D721Med (cell line): ENCODE measurements at regions not wholly inside any gene's neighbourhood (a gene's known extent, or its start where the extent isn't known, plus 50 kb on each side); places are given as distances from the start of the nearest gene placed in this dataset.

Experiments
- DNase-seq: peaks from one replicate; pipeline ENCODE4 v3.0.0; 2011; ENCODE audit warnings: low spot score; ENCODE audit not compliant: insufficient read length
- FAIRE-seq: peaks from 2 replicates; lab custom pipeline; 2011; peaks lifted over from hg19 to GRCh38; lab: Jason Lieb, UNC
- TF ChIP-seq, protein P1 (sequence below): IDR thresholded peaks from 2 replicates; pipeline ENCODE4 v1.5.1; 2012; ENCODE audit warnings: mild to moderate bottlenecking, control low read depth; ENCODE audit not compliant: insufficient read depth; ENCODE audit errors: missing control alignments

DNA sequence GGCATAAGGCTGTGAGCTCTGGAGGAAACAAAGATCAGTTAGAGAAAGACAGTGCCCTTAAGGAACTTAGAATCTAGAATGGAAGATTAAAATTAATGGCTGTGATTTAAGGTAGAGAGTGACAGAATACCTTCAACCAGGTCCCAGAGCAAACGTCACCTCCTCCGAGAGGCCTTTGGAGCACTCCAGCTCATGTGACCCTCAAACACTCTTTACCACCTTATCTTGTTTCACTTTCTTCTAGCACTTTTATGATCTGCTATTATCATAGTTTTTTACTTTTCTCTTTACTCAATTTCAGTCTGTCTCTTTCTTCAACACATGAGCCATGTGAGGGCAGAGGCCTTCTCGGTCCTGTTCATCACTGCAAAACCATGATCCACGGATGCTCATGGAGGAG lies 187.0 kb downstream of the SMIM20 start:
- no peak for FAIRE-seq
- TF ChIP-seq, protein P1, sequence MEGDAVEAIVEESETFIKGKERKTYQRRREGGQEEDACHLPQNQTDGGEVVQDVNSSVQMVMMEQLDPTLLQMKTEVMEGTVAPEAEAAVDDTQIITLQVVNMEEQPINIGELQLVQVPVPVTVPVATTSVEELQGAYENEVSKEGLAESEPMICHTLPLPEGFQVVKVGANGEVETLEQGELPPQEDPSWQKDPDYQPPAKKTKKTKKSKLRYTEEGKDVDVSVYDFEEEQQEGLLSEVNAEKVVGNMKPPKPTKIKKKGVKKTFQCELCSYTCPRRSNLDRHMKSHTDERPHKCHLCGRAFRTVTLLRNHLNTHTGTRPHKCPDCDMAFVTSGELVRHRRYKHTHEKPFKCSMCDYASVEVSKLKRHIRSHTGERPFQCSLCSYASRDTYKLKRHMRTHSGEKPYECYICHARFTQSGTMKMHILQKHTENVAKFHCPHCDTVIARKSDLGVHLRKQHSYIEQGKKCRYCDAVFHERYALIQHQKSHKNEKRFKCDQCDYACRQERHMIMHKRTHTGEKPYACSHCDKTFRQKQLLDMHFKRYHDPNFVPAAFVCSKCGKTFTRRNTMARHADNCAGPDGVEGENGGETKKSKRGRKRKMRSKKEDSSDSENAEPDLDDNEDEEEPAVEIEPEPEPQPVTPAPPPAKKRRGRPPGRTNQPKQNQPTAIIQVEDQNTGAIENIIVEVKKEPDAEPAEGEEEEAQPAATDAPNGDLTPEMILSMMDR = no peak
- no peak for DNase-seq

DNA sequence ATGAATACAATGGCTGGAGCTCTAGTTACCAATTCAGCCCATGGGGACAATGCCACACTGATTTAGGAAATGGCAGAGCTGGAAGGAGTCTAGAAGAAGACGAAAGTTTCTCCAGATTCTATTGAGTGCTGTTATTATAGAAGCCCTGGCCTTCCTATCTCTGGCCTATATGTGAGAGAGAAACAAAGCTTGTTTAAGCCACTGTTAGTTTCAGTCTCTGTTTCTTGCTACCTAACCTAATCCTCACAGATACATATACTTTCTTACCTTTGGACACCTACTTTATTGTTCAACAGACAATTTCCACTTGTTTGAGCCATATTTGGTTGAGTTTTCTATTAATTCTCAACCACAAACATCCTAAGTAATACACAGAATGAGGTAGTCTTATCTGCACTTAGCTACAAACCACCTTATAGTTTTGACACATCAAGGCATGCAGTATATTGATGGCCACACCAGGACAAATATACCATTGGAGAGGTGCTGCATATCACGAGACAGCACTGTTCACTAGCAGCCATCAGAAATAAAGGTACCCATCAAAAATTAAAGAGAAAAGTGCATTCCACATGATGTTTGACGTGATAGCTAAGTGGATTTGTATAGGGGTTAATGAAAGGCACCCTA lies 190.2 kb downstream of the SMIM20 start:
- no peak for FAIRE-seq
- TF ChIP-seq, protein P1 = no peak
- DNase-seq = no peak

DNA sequence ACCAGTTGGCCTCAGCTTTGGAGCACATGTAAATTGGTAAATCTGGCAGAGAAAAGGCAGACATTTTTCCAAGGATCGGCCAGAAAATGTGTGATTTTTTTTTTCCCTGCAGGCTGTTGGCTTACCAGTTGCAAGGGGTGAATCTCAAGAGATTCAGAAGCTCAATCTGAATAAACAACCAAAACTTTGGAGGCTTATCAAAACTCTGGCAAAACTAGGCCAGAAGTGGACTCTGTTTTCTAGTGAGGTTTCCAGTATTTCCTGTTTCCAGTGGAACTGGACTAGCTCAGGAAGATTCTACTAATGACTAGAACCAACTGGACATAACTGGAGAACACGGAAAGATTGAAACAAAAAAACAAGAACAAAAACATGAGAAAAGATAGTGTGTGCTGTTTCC lies 191.3 kb downstream of the SMIM20 start:
- FAIRE-seq = no peak
- TF ChIP-seq, protein P1 = no peak
- DNase-seq = no peak

DNA sequence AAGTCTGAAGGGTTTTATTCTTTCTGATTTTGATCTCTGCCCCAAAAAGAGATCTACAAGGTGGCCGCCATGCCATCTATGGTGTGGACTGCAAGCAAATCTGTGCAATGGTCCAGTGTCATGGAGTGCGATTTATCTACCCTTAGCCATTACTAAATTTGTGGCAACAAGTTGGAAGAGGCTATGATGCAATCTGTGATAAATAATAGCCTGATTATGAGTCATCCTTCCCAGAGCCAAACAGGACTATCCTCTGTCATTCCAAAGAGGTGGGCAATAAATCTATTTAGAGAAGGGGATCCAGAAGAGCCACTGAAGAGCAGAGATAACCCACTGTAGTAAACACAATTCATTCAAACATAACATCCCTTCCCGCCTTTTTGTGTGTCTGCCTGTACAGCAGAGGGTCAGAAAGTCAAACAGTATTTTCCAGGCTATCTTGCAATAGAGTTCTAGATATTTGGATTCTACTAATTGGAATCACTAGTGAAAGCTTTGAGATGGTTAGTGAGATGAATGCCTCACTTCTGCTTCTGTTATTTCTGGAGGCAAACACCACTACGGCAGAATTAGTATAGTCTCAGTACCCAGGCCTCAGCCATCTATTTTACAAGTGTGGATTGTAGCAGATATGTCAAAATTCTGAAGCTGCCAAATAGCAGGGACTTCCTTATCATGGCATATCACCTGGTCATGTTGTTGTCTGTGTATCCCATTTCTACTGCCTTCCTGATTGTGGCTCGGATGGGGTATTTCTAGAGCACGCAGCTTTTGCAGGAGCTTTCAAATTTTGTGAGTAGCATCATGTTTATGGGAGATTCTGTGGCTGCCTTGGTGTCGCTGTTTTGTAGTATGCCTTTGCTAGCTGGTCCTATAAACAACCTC lies 192.0 kb downstream of the SMIM20 start:
- FAIRE-seq = no peak
- TF ChIP-seq, protein P1 = no peak
- DNase-seq = no peak

DNA sequence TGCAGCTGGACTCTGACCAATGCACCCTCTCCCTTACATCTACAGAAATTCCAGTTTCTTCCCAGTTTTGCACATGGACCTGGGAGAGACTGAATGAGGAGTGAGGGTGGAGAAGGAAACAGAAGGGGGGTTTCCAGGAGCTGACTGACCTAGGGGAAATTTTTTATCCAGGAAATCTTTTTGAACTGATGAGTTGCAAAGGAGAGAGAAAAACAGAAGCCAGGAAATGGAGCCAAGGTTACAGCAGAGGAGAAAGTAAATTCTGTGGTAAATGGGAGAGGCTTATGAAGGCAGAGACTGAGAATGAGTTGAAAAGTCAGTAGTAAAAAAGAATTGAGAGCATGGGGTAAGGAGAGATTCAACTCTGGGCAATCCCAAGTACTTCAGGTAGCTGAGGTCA lies 192.8 kb downstream of the SMIM20 start:
- TF ChIP-seq, protein P1 = no peak
- DNase-seq = no peak
- no peak for FAIRE-seq

DNA sequence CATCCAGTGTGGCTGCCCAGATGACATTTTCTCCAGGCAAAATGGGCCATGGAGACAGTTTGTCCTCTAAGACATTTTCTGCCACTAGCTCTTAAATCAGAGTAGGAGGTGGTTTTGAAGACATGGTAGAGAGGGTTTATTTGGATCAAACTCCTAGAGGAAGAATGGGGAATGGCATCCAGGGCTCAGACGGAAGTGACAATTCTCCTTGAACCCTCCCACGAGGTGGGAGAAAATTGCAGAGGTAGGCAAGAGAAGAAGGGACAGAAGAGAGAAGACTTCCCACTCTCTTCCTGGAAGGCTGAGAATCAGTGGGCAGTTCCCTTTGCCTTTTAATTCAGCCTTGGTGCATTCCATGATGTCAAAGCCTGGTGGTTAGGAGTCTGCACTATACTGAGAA lies 194.0 kb downstream of the SMIM20 start:
- DNase-seq (no peak), FAIRE-seq (no peak)
- TF ChIP-seq, protein P1 = no peak

DNA sequence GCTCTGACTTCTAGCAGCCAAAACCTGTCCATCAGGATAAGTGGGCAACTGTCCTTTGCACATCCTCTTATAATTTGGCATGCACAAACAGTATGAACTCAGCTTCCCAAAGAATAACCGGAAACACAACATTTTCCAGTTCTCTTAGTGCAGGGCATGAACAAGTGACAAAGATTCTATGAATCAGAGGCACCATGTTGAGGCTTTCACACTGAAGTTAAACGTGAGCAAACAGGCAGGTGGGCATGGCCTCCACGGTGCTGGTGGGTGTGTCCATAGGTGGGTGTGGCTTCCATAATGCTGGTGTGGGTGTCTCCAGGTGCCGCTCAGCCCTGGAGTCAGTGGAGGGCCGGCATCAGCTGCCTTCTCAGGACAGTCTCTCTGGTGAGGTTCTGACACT lies 196.5 kb downstream of the SMIM20 start:
- DNase-seq (no peak), FAIRE-seq (no peak)
- TF ChIP-seq, protein P1 = no peak
